AG10803 (cell line): ENCODE measurements at regions not wholly inside any gene's neighbourhood (a gene's known extent, or its start where the extent isn't known, plus 50 kb on each side); places are given as distances from the start of the nearest gene placed in this dataset.

Experiments
- DNase-seq: peaks from one replicate; pipeline ENCODE4 v3.0.0; 2010; ENCODE audit warnings: low read depth
- H3K4me3 ChIP-seq: 2 replicates; pipeline ENCODE4 v1.5.1; 2011; ENCODE audit warnings: mild to moderate bottlenecking, low read length, control low read depth
- TF ChIP-seq, protein P1 (sequence below): conservative IDR thresholded peaks from 2 replicates; pipeline ENCODE4 v1.5.1; 2011; ENCODE audit warnings: mild to moderate bottlenecking, low read length, control low read depth, inconsistent platforms

DNA sequence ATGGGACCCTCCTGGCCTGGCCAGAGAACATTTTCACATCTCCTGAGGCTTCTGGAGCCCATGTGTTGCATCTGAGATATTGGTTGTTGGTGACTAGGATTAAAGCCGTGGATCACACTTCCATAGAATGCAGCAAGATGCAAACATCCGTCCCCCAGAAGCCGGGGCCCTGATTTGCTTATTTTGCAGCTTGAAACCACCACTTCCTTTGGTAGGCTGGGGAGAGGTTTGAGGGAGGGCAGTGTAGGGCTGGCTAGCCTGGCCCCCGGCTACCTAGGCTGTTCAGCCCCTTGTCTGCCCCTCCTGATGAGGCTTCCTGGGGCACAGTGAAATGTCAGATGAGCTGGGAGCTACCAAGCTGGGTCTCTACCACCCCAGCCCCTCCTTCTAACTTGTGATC, 209.7 kb upstream of the PWP1 start:
- TF ChIP-seq, protein P1, sequence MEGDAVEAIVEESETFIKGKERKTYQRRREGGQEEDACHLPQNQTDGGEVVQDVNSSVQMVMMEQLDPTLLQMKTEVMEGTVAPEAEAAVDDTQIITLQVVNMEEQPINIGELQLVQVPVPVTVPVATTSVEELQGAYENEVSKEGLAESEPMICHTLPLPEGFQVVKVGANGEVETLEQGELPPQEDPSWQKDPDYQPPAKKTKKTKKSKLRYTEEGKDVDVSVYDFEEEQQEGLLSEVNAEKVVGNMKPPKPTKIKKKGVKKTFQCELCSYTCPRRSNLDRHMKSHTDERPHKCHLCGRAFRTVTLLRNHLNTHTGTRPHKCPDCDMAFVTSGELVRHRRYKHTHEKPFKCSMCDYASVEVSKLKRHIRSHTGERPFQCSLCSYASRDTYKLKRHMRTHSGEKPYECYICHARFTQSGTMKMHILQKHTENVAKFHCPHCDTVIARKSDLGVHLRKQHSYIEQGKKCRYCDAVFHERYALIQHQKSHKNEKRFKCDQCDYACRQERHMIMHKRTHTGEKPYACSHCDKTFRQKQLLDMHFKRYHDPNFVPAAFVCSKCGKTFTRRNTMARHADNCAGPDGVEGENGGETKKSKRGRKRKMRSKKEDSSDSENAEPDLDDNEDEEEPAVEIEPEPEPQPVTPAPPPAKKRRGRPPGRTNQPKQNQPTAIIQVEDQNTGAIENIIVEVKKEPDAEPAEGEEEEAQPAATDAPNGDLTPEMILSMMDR: no peak
- H3K4me3 ChIP-seq: no peak overlapping the region
- DNase-seq: no peak

DNA sequence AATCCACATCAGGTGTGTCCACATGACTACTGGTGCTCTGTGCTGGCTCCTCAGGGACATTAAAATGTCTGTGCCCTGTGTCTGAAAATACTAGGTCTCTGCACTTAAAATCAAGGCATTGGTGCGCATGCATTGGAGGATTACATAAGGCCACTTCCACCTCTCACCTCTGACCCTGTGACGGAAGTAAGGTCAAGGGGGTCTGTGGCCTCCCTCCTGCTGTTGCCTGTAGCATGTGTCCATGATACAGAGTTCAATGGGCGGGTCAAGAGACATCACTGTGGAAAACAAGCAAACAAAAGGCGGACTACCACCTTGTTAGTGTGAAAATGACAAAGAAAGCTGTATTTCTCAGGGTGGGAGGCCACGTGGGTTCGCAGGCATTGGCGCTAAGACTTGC, 208.6 kb upstream of the PWP1 start:
- H3K4me3 ChIP-seq: no peak overlapping the region
- TF ChIP-seq, protein P1: no peak
- no peak for DNase-seq

DNA sequence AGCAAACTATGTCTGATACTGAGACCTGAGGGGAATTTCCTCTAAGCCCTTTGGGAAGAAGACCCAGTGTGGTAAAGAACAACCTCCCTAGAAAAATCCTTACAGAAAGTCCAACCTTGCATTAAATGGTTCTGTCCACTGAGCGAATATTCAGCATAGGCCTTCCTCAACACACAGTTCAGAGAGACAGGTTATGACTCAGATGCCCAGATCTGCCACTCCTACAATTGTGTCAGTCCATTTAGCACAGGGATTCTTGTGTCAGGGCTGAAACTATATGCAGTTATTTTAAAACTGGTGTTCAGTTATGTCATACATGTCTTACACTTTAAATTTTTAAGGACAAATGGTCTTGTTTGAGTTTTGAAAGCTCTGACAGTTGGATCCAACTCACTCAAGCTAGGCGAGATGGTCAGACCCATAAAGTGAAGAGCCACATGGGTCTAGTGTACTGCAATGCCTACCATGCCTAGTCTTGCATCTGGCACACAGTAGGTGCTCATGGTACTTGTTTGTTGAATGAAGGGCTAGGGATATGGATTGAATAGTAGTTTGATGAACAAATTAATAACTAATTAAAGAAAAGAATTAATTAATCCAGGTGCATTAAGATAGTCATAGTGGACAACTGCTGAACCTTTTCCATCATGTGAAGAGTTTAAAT, 207.5 kb upstream of the PWP1 start:
- no peak overlapping the region for H3K4me3 ChIP-seq
- DNase-seq: no peak
- TF ChIP-seq, protein P1: no peak

DNA sequence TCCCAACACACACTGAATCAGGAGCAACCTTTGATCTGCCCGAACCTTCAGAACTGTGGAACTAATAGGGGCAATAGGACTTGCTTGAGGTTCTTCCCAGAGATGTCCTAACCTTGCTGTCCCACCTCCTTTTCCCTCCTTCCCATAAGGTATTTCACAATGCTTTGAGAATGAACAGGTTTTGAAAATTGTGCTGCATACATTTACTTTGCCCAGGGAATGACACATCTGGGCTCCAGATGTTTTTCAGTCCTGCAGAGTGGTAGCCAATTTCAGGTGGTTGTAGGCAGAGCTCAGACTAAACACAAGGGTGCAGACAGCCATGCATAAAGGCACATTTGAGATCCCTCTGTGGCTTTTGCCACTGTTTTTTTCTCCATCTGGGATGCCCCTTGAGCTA, 206.7 kb upstream of the PWP1 start:
- H3K4me3 ChIP-seq: no peak overlapping the region
- peak; percentile 72 for DNase-seq
- TF ChIP-seq, protein P1: 0 out of 2 replicates have a peak, but pooled peaks have one; percentile 3

DNA sequence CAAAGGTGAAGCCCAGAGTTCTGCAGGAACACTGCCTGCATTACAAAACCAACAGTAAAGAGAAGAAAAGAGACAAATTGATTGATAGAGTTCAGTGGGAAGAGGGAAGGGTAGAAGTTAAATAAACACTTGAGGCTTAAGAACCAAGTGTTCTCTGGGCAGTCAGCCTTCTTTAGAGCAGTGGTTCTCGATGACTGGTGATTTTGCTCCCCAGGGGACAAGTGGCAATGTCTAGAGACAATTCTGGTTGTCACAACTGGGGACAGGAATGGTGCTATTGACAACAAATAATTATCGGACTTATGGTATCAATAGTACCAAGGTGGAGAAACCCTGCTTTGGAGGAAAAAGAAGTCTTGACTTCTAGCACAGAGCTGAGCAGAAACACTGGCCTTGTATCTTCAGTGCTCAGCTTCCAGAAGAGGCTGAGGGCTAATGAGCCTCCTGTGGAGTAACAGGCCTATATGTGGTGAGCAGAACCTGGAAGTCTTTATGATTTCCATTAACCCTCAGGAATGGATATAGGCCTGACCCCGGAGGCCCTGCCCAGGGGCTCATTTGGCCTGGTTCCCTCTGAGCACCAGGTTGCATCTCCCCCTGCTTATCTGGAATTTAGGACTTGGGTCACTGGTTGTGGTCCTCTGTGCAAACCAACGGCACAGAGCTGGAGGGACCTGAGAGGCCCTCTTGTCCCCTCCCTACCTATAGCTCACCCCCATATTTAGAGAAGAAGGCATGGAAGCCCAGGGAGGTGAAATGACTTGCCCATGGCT, 204.6 kb upstream of the PWP1 start:
- no peak overlapping the region for H3K4me3 ChIP-seq
- no peak for DNase-seq
- TF ChIP-seq, protein P1: no peak

DNA sequence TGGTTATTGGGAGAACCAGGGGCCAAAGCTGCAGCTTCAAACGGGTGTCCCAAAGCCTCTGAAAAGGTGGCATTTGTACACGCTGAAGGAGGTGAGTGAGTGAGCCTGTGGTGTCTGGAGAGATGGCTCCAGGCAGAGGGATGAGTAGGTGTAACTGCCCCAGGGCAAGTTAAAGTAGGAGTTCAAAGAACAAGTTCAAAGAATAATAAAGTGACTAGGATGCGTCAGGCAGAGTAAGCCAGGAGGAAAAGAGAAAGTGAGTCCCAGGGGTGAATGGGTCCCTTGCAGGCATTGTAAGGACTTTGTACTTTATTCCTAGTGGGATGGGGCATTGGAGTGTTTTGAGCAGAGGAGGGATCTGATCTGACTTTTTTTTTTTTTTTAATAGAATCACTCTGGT, 201.4 kb upstream of the PWP1 start:
- no peak for DNase-seq
- TF ChIP-seq, protein P1: no peak
- no peak overlapping the region for H3K4me3 ChIP-seq

DNA sequence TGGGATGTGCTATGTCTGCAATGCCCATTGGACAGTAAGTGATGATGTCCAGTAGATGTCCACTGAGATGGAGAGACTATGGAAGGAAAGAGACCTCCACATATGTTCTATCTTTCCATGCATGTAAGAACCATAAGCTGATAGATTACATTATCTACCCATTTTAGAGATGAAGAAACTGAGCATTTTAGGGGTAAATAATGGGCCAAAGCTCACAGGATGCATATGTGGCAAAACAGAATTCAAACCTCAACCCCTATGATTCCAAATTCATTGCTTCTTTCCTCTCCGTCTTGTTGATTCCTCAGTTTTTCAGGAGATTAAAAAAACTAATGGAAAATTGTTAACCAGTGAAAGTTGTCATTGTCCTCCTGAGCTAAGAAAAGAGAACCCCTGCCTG, 200.7 kb upstream of the PWP1 start:
- H3K4me3 ChIP-seq: no peak overlapping the region
- TF ChIP-seq, protein P1: no peak
- DNase-seq: no peak
